ENCODE measurements at regions not wholly inside any gene's neighbourhood (a gene's known extent, or its start where the extent isn't known, plus 50 kb on each side); places are given as distances from the start of the nearest gene placed in this dataset.

DNA sequence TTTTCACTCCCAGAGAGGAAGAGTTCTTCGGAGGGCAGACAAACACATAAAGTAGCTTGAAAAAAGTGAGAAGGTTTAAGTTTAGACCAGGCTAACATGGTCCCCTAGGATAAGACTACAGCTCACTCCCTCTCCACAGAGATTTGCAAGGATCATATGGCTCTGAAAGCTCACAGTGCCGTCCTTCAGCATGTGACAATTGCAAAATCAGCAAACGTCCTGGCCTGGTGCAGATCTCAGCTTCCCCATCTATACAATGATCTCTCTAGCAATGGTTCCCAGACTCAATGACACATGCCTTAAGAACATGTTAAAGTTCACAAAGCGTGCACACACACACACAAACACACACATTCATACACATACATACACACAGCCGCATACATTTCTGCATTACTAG, 327.6 kb downstream of the ACTL7B start:
- TF ChIP-seq, protein P1, sequence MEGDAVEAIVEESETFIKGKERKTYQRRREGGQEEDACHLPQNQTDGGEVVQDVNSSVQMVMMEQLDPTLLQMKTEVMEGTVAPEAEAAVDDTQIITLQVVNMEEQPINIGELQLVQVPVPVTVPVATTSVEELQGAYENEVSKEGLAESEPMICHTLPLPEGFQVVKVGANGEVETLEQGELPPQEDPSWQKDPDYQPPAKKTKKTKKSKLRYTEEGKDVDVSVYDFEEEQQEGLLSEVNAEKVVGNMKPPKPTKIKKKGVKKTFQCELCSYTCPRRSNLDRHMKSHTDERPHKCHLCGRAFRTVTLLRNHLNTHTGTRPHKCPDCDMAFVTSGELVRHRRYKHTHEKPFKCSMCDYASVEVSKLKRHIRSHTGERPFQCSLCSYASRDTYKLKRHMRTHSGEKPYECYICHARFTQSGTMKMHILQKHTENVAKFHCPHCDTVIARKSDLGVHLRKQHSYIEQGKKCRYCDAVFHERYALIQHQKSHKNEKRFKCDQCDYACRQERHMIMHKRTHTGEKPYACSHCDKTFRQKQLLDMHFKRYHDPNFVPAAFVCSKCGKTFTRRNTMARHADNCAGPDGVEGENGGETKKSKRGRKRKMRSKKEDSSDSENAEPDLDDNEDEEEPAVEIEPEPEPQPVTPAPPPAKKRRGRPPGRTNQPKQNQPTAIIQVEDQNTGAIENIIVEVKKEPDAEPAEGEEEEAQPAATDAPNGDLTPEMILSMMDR (IDR thresholded peaks at IDR 0.05), result no peak
- no peak for TF ChIP-seq EZH2 (IDR thresholded peaks at IDR 0.05; ENCODE audit: borderline replicate concordance, insufficient read depth, low read depth, low read length, poor library complexity, severe bottlenecking)

Data from B cell (primary cell).